Cardiac muscle cell (in vitro differentiated cells and primary cell): ENCODE measurements at regions not wholly inside any gene's neighbourhood (a gene's known extent, or its start where the extent isn't known, plus 50 kb on each side); places are given as distances from the start of the nearest gene placed in this dataset.
A peak's percentile ranks its signal among the peaks of the same experiment; 100 is the strongest.
"Not testable (repeated sequence)": the region's sequence is repeated elsewhere in the genome, so short reads cannot be mapped to it uniquely, and the experiment has no call there.

Experiments used
- DNase-seq, 2 donors: peaks; one replicate each; pipeline versions ENCODE4 v3.0.0 to v3.0.0-alpha.2; 2010 to 2017; ENCODE audit warnings: low read depth in 1 of 2, low spot score in 1 of 2
- H3K27ac ChIP-seq: fragments of 200-600 bp; sonication (generic); 2 replicates; pipeline ENCODE4 v1.5.1; 2016
- H3K27me3 ChIP-seq: fragments of 200-600 bp; sonication (generic); 2 replicates; pipeline ENCODE4 v1.6.0; 2016; ENCODE audit warnings: control low read depth
- H3K36me3 ChIP-seq: fragments of 200-600 bp; sonication (generic); 2 replicates; pipeline ENCODE4 v1.5.1; 2016; ENCODE audit warnings: control low read depth
- H3K4me1 ChIP-seq: fragments of 200-600 bp; sonication (generic); 2 replicates; pipeline ENCODE4 v1.8.1; 2017; ENCODE audit warnings: low read depth, mild to moderate bottlenecking, mixed run types
- H3K4me3 ChIP-seq: fragments of 200-600 bp; sonication (generic); 2 replicates; pipeline ENCODE4 v1.5.1; 2016; ENCODE audit warnings: mild to moderate bottlenecking
- H3K9me3 ChIP-seq: fragments of 200-600 bp; sonication (generic); 2 replicates; pipeline ENCODE4 v1.5.1; 2017; ENCODE audit warnings: low read depth, mild to moderate bottlenecking, control low read depth
- CTCF ChIP-seq: IDR thresholded peaks from 2 replicates; pipeline ENCODE4 v1.5.1; 2012; ENCODE audit warnings: low read depth, mild to moderate bottlenecking, low read length

- Histone ChIP-seq H3K9me3 (no peaks in the 10 kb centered on the region), H3K4me3 (no peak overlapping the region), H3K27ac (no peak overlapping the region), H3K4me1 (no peaks in the 10 kb centered on the region), H3K27me3 (no peaks in the 10 kb centered on the region), H3K36me3 (no peaks in the 10 kb centered on the region)
- no peak for TF ChIP-seq CTCF
- no peak for DNase-seq
Measured at GRCh38 chr4:188437535-188437934, 298.3 kb downstream of the TRIML1 start.

- H3K27me3 ChIP-seq, H3K4me1 ChIP-seq, H3K9me3 ChIP-seq, H3K4me3 ChIP-seq, H3K36me3 ChIP-seq, DNase-seq, H3K27ac ChIP-seq: not testable (repeated sequence)
Measured at GRCh38 chr4:188438391-188438824, 299.2 kb downstream of the TRIML1 start.

- no peak overlapping the region for H3K4me3 ChIP-seq
- DNase-seq = peak; percentile 13 to 41
- no peak overlapping the region for H3K27ac ChIP-seq
Measured at GRCh38 chr4:188439641-188440311, 300.5 kb downstream of the TRIML1 start.

GRCh38 chr4:188444500-188444899, 305.3 kb downstream of the TRIML1 start:
- no peaks in the 10 kb centered on the region for H3K27me3 ChIP-seq
- no peak overlapping the region for H3K4me3 ChIP-seq
- no peak overlapping the region for H3K27ac ChIP-seq
- no peaks in the 10 kb centered on the region for H3K9me3 ChIP-seq
- no peak for DNase-seq
- TF ChIP-seq CTCF = no peak
- no peaks in the 10 kb centered on the region for H3K4me1 ChIP-seq
- H3K36me3 ChIP-seq = no peaks in the 10 kb centered on the region

More at GRCh38 chr4:188439641-188440311, 300.5 kb downstream of the TRIML1 start:
- no peak for TF ChIP-seq CTCF
- H3K27me3 ChIP-seq = no peaks in the 10 kb centered on the region
- no peaks in the 10 kb centered on the region for H3K36me3 ChIP-seq
- H3K4me1 ChIP-seq = no peaks in the 10 kb centered on the region
- H3K9me3 ChIP-seq = no peaks in the 10 kb centered on the region

- H3K27ac ChIP-seq = not testable (repeated sequence)
Measured at GRCh38 chr4:188448996-188449395, 309.8 kb downstream of the TRIML1 start.

GRCh38 chr4:188450571-188450970, 311.3 kb downstream of the TRIML1 start:
- H3K27ac ChIP-seq = no peak overlapping the region
- no peaks in the 10 kb centered on the region for H3K27me3 ChIP-seq
- H3K4me3 ChIP-seq = no peak overlapping the region
- no peaks in the 10 kb centered on the region for H3K36me3 ChIP-seq
- DNase-seq = no peak
- peaks cover 9% of the 10 kb centered on the region for H3K4me1 ChIP-seq
- no peaks in the 10 kb centered on the region for H3K9me3 ChIP-seq
- TF ChIP-seq CTCF = no peak

More at GRCh38 chr4:188448996-188449395, 309.8 kb downstream of the TRIML1 start:
- H3K4me1 ChIP-seq, DNase-seq, H3K9me3 ChIP-seq, H3K36me3 ChIP-seq, H3K4me3 ChIP-seq, H3K27me3 ChIP-seq: not testable (repeated sequence)
